ENCODE measurements at regions not wholly inside any gene's neighbourhood (a gene's known extent, or its start where the extent isn't known, plus 50 kb on each side); places are given as distances from the start of the nearest gene placed in this dataset.

GRCh38 chr3:189566550-189567130, 64.5 kb upstream of the TP63 start:
- Histone ChIP-seq H3K79me2 (ENCODE audit: insufficient read depth, low read length) (no peaks in the 10 kb centered on the region), H4K20me1 (ENCODE audit: insufficient read depth, low read length) (no peaks in the 10 kb centered on the region), H3K27ac (ENCODE audit: low read length) (no peak overlapping the region), H3K9ac (ENCODE audit: low read depth, low read length) (no peak overlapping the region), H3K27me3 (ENCODE audit: insufficient read depth, low read length, poor library complexity) (no peaks in the 10 kb centered on the region), H3K9me3 (ENCODE audit: insufficient read depth, low read length, severe bottlenecking) (no peaks in the 10 kb centered on the region), H3K4me3 (ENCODE audit: low read depth in 1 of 2, low read length in 2 of 2) (no peak overlapping the region), H2AFZ (ENCODE audit: low read depth, low read length) (no peak overlapping the region), H3K4me1 (ENCODE audit: insufficient read depth, low read length) (no peaks in the 10 kb centered on the region), H3K36me3 (ENCODE audit: insufficient read depth, low read length) (no peaks in the 10 kb centered on the region), H3K4me2 (ENCODE audit: insufficient read depth, low read length) (no peak overlapping the region)
- DNase-seq, result no peak
- TF ChIP-seq CTCF (IDR thresholded peaks at IDR 0.05; ENCODE audit: borderline replicate concordance, extremely low read depth, low read length, poor library complexity, severe bottlenecking), result no peak
- TF ChIP-seq EZH2 (IDR thresholded peaks at IDR 0.05; ENCODE audit: borderline replicate concordance, low read depth, low read length, severe bottlenecking), result no peak
- ATAC-seq (ENCODE audit: insufficient read depth, low read depth), result no peak

GRCh38 chr3:189567322-189567721, 63.9 kb upstream of the TP63 start:
- Histone ChIP-seq H3K9me3 (ENCODE audit: insufficient read depth, low read length, severe bottlenecking) (no peaks in the 10 kb centered on the region), H3K9ac (ENCODE audit: low read depth, low read length) (no peak overlapping the region), H3K4me2 (ENCODE audit: insufficient read depth, low read length) (no peak overlapping the region), H3K4me3 (ENCODE audit: low read depth in 1 of 2, low read length in 2 of 2) (no peak overlapping the region), H2AFZ (ENCODE audit: low read depth, low read length) (no peak overlapping the region), H3K4me1 (ENCODE audit: insufficient read depth, low read length) (no peaks in the 10 kb centered on the region), H4K20me1 (ENCODE audit: insufficient read depth, low read length) (no peaks in the 10 kb centered on the region), H3K27ac (ENCODE audit: low read length) (no peak overlapping the region), H3K27me3 (ENCODE audit: insufficient read depth, low read length, poor library complexity) (no peaks in the 10 kb centered on the region), H3K79me2 (ENCODE audit: insufficient read depth, low read length) (no peaks in the 10 kb centered on the region), H3K36me3 (ENCODE audit: insufficient read depth, low read length) (no peaks in the 10 kb centered on the region)
- TF ChIP-seq CTCF (IDR thresholded peaks at IDR 0.05; ENCODE audit: borderline replicate concordance, extremely low read depth, low read length, poor library complexity, severe bottlenecking), result no peak
- TF ChIP-seq EZH2 (IDR thresholded peaks at IDR 0.05; ENCODE audit: borderline replicate concordance, low read depth, low read length, severe bottlenecking), result no peak
- ATAC-seq (ENCODE audit: insufficient read depth, low read depth) (no peak), DNase-seq (no peak)

- no peak overlapping the region for H3K9ac ChIP-seq (ENCODE audit: low read depth, low read length)
- no peaks in the 10 kb centered on the region for H3K4me1 ChIP-seq (ENCODE audit: insufficient read depth, low read length)
- no peak overlapping the region for H3K4me3 ChIP-seq (ENCODE audit: low read depth in 1 of 2, low read length in 2 of 2)
- no peak for ATAC-seq (ENCODE audit: insufficient read depth, low read depth)
- no peaks in the 10 kb centered on the region for H3K9me3 ChIP-seq (ENCODE audit: insufficient read depth, low read length, severe bottlenecking)
- H3K79me2 ChIP-seq (ENCODE audit: insufficient read depth, low read length), result no peaks in the 10 kb centered on the region
- no peak overlapping the region for H2AFZ ChIP-seq (ENCODE audit: low read depth, low read length)
- H4K20me1 ChIP-seq (ENCODE audit: insufficient read depth, low read length), result no peaks in the 10 kb centered on the region
- no peak overlapping the region for H3K27ac ChIP-seq (ENCODE audit: low read length)
- TF ChIP-seq CTCF (IDR thresholded peaks at IDR 0.05; ENCODE audit: borderline replicate concordance, extremely low read depth, low read length, poor library complexity, severe bottlenecking) (no peak), EZH2 (IDR thresholded peaks at IDR 0.05; ENCODE audit: borderline replicate concordance, low read depth, low read length, severe bottlenecking) (no peak)
- H3K27me3 ChIP-seq (ENCODE audit: insufficient read depth, low read length, poor library complexity), result no peaks in the 10 kb centered on the region
- no peak for DNase-seq
- no peak overlapping the region for H3K4me2 ChIP-seq (ENCODE audit: insufficient read depth, low read length)
- no peaks in the 10 kb centered on the region for H3K36me3 ChIP-seq (ENCODE audit: insufficient read depth, low read length)
These were observed 63.3 kb upstream of the TP63 start for GRCh38 chr3:189567766-189568420.

Data from DND-41 (cell line).